ENCODE measurements at regions not wholly inside any gene's neighbourhood (a gene's known extent, or its start where the extent isn't known, plus 50 kb on each side); places are given as distances from the start of the nearest gene placed in this dataset.

- no peak for TF ChIP-seq CTCF (conservative IDR thresholded peaks at IDR 0.05; ENCODE audit: low read length)
- no peak for TF ChIP-seq EZH2phosphoT487 (IDR thresholded peaks at IDR 0.05; ENCODE audit: borderline replicate concordance)
- Histone ChIP-seq H3K79me2 (ENCODE audit: insufficient read depth, low read length) (no peaks in the 10 kb centered on the region), H3F3A (ENCODE audit: low read depth) (no peaks in the 10 kb centered on the region), H3K9me2 (replicated peaks; ENCODE audit: low read depth, low read length) (no peaks in the 10 kb centered on the region), H3K4me3 (ENCODE audit: low read length, poor library complexity, severe bottlenecking) (no peak overlapping the region), H3K4me1 (ENCODE audit: insufficient read depth, low read length, poor library complexity, severe bottlenecking) (peaks cover 4% of the 10 kb centered on the region), H3K9me3 (ENCODE audit: insufficient read depth, low read depth, low read length) (no peaks in the 10 kb centered on the region), H3K4me2 (ENCODE audit: low read depth, low read length, poor library complexity, severe bottlenecking) (no peak overlapping the region), H2AFZ (ENCODE audit: low read length) (no peak overlapping the region), H3K36me3 (ENCODE audit: insufficient read depth, low read length) (no peaks in the 10 kb centered on the region), H4K20me1 (ENCODE audit: insufficient read depth, low read length, poor library complexity, severe bottlenecking) (no peaks in the 10 kb centered on the region), H3K9ac (ENCODE audit: low read depth, low read length, poor library complexity, severe bottlenecking) (no peak overlapping the region), H3K27me3 (ENCODE audit: insufficient read depth, low read length, poor library complexity, severe bottlenecking) (peaks cover 99% of the 10 kb centered on the region)
These were observed 73.6 kb upstream of the HSPA9 start for GRCh38 chr5:138648841-138649240.

GRCh38 chr5:138647794-138648410, 72.7 kb upstream of the HSPA9 start:
- H3K9me3 ChIP-seq (ENCODE audit: insufficient read depth, low read depth, low read length): no peaks in the 10 kb centered on the region
- H3K36me3 ChIP-seq (ENCODE audit: insufficient read depth, low read length): no peaks in the 10 kb centered on the region
- H3K79me2 ChIP-seq (ENCODE audit: insufficient read depth, low read length): no peaks in the 10 kb centered on the region
- no peak for TF ChIP-seq EZH2phosphoT487 (IDR thresholded peaks at IDR 0.05; ENCODE audit: borderline replicate concordance)
- TF ChIP-seq CTCF (conservative IDR thresholded peaks at IDR 0.05; ENCODE audit: low read length): no peak
- no peak overlapping the region for H3K4me3 ChIP-seq (ENCODE audit: low read length, poor library complexity, severe bottlenecking)
- no peaks in the 10 kb centered on the region for H3K4me1 ChIP-seq (ENCODE audit: insufficient read depth, low read length, poor library complexity, severe bottlenecking)
- H3F3A ChIP-seq (ENCODE audit: low read depth): no peaks in the 10 kb centered on the region
- H4K20me1 ChIP-seq (ENCODE audit: insufficient read depth, low read length, poor library complexity, severe bottlenecking): no peaks in the 10 kb centered on the region
- no peaks in the 10 kb centered on the region for H3K9me2 ChIP-seq (replicated peaks; ENCODE audit: low read depth, low read length)
- H3K27me3 ChIP-seq (ENCODE audit: insufficient read depth, low read length, poor library complexity, severe bottlenecking): peaks cover 99% of the 10 kb centered on the region
- no peak overlapping the region for H3K9ac ChIP-seq (ENCODE audit: low read depth, low read length, poor library complexity, severe bottlenecking)
- H2AFZ ChIP-seq (ENCODE audit: low read length): no peak overlapping the region
- H3K4me2 ChIP-seq (ENCODE audit: low read depth, low read length, poor library complexity, severe bottlenecking): no peak overlapping the region

GRCh38 chr5:138647261-138647788, 72.1 kb upstream of the HSPA9 start:
- no peaks in the 10 kb centered on the region for H3K79me2 ChIP-seq (ENCODE audit: insufficient read depth, low read length)
- H3K9me3 ChIP-seq (ENCODE audit: insufficient read depth, low read depth, low read length): no peaks in the 10 kb centered on the region
- no peaks in the 10 kb centered on the region for H3K9me2 ChIP-seq (replicated peaks; ENCODE audit: low read depth, low read length)
- H3K27me3 ChIP-seq (ENCODE audit: insufficient read depth, low read length, poor library complexity, severe bottlenecking): peaks cover 95% of the 10 kb centered on the region
- H3K4me3 ChIP-seq (ENCODE audit: low read length, poor library complexity, severe bottlenecking): no peak overlapping the region
- no peak for TF ChIP-seq EZH2phosphoT487 (IDR thresholded peaks at IDR 0.05; ENCODE audit: borderline replicate concordance)
- TF ChIP-seq CTCF (conservative IDR thresholded peaks at IDR 0.05; ENCODE audit: low read length): no peak
- H2AFZ ChIP-seq (ENCODE audit: low read length): no peak overlapping the region
- H3K4me2 ChIP-seq (ENCODE audit: low read depth, low read length, poor library complexity, severe bottlenecking): no peak overlapping the region
- H4K20me1 ChIP-seq (ENCODE audit: insufficient read depth, low read length, poor library complexity, severe bottlenecking): no peaks in the 10 kb centered on the region
- H3F3A ChIP-seq (ENCODE audit: low read depth): no peaks in the 10 kb centered on the region
- H3K4me1 ChIP-seq (ENCODE audit: insufficient read depth, low read length, poor library complexity, severe bottlenecking): no peaks in the 10 kb centered on the region
- no peak overlapping the region for H3K9ac ChIP-seq (ENCODE audit: low read depth, low read length, poor library complexity, severe bottlenecking)
- H3K36me3 ChIP-seq (ENCODE audit: insufficient read depth, low read length): no peaks in the 10 kb centered on the region
